RWPE2 (cell line): ENCODE measurements at regions not wholly inside any gene's neighbourhood (a gene's known extent, or its start where the extent isn't known, plus 50 kb on each side); places are given as distances from the start of the nearest gene placed in this dataset.

Experiments used
- ATAC-seq: fragments of 200-7000 bp; cut with Tn5 transposase; 3 replicates; pipeline ENCODE4 v1.9.1; 2021; ENCODE audit warnings: low read depth
- DNase-seq: peaks from one replicate; pipeline ENCODE4 v3.0.0-alpha.2; 2020; ENCODE audit warnings: low spot score
- H3K27ac ChIP-seq: fragments of 450-650 bp; 2 replicates; pipeline ENCODE4 v1.5.1; 2017; ENCODE audit warnings: mild to moderate bottlenecking; ENCODE audit not compliant: poor library complexity, severe bottlenecking
- H3K27me3 ChIP-seq: fragments of 250-450 bp; sonication (Bioruptor Pico); 2 replicates; pipeline ENCODE4 v1.5.1; 2021; ENCODE audit warnings: mild to moderate bottlenecking, moderate library complexity; ENCODE audit not compliant: insufficient read depth, poor library complexity, severe bottlenecking
- H3K36me3 ChIP-seq: fragments of 250-450 bp; sonication (Bioruptor Pico); 2 replicates; pipeline ENCODE4 v1.5.1; 2020; ENCODE audit warnings: low read depth, mild to moderate bottlenecking, moderate library complexity
- H3K4me1 ChIP-seq: fragments of 250-450 bp; sonication (Bioruptor Pico); 2 replicates; pipeline ENCODE4 v1.5.1; 2021; ENCODE audit warnings: mild to moderate bottlenecking, moderate library complexity; ENCODE audit not compliant: insufficient read depth, poor library complexity, severe bottlenecking
- H3K4me3 ChIP-seq: fragments of 250-450 bp; sonication (Bioruptor Pico); 2 replicates; pipeline ENCODE4 v1.5.1; 2021; ENCODE audit warnings: mild to moderate bottlenecking, moderate library complexity; ENCODE audit not compliant: severe bottlenecking
- H3K9me3 ChIP-seq: fragments of 250-450 bp; sonication (Bioruptor Pico); 2 replicates; pipeline ENCODE4 v1.5.1; 2021; ENCODE audit warnings: mild to moderate bottlenecking, moderate library complexity; ENCODE audit not compliant: severe bottlenecking
- TF ChIP-seq, protein P1 (sequence below): fragments of 450-650 bp; IDR thresholded peaks from one replicate; pipeline ENCODE4 v1.5.1; 2017; ENCODE audit warnings: mild to moderate bottlenecking, moderate library complexity; ENCODE audit not compliant: poor library complexity, severe bottlenecking

DNA sequence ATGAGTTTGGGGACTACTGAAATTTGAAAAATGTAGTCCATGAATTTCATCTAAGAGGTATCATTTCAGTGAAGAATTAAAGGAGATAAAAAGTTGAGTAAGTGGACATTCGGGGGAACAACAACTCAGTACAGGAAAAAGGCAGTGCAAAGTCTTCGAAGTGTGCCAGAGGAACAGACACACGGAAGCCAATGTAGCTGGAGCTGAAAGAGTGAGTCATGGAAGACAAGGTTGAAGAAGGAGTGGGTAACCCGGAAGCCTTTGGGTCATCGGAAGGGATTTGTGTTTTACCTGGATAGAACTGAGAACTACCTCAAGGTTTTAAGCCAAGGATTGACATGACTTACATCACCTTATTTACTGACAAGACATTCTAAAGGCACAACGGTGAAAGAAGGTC is 733.4 kb downstream of the NCAM2 start:
- Histone ChIP-seq H3K9me3 (no peaks in the 10 kb centered on the region), H3K4me1 (no peaks in the 10 kb centered on the region), H3K4me3 (no peak overlapping the region), H3K27ac (no peak overlapping the region), H3K36me3 (no peaks in the 10 kb centered on the region), H3K27me3 (peaks cover 47% of the 10 kb centered on the region)
- TF ChIP-seq, protein P1, sequence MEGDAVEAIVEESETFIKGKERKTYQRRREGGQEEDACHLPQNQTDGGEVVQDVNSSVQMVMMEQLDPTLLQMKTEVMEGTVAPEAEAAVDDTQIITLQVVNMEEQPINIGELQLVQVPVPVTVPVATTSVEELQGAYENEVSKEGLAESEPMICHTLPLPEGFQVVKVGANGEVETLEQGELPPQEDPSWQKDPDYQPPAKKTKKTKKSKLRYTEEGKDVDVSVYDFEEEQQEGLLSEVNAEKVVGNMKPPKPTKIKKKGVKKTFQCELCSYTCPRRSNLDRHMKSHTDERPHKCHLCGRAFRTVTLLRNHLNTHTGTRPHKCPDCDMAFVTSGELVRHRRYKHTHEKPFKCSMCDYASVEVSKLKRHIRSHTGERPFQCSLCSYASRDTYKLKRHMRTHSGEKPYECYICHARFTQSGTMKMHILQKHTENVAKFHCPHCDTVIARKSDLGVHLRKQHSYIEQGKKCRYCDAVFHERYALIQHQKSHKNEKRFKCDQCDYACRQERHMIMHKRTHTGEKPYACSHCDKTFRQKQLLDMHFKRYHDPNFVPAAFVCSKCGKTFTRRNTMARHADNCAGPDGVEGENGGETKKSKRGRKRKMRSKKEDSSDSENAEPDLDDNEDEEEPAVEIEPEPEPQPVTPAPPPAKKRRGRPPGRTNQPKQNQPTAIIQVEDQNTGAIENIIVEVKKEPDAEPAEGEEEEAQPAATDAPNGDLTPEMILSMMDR = no peak
- ATAC-seq = no peak
- DNase-seq = no peak

DNA sequence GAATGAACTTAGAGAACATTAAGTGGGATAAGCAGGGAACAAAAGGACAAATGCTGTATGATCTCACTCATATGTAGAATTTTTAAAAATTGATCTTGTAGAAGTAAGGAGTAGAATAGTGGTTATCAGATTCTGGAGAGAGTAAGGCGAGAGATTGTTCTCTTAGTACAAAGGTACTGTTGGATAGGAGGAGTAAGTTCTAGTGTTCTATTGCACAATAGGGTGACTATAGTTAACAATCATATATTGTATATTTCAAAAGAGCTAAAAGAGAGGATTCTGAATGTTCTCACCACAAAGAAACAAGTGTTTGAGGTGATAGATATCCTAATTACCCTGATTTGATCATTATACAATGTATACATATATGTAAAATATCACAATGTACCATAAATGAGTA is 735.9 kb downstream of the NCAM2 start:
- Histone ChIP-seq H3K27ac (no peak overlapping the region), H3K9me3 (no peaks in the 10 kb centered on the region), H3K27me3 (peaks cover 26% of the 10 kb centered on the region), H3K36me3 (no peaks in the 10 kb centered on the region), H3K4me1 (no peaks in the 10 kb centered on the region), H3K4me3 (no peak overlapping the region)
- DNase-seq = no peak
- no peak for ATAC-seq
- TF ChIP-seq, protein P1 = no peak

- TF ChIP-seq, protein P1 = no peak
- H3K4me1 ChIP-seq = no peaks in the 10 kb centered on the region
- no peak for ATAC-seq
- H3K4me3 ChIP-seq = no peak overlapping the region
- no peaks in the 10 kb centered on the region for H3K9me3 ChIP-seq
- DNase-seq = no peak
- H3K27ac ChIP-seq = no peak overlapping the region
- no peaks in the 10 kb centered on the region for H3K36me3 ChIP-seq
- peaks cover 10% of the 10 kb centered on the region for H3K27me3 ChIP-seq
Measured at GRCh38 chr21:21737186-21737585, 739.0 kb downstream of the NCAM2 start.

- TF ChIP-seq, protein P1 = no peak
- H3K27ac ChIP-seq = no peak overlapping the region
- DNase-seq (no peak), ATAC-seq (no peak)
- no peaks in the 10 kb centered on the region for H3K36me3 ChIP-seq
- H3K4me3 ChIP-seq = no peak overlapping the region
- H3K4me1 ChIP-seq = no peaks in the 10 kb centered on the region
- no peaks in the 10 kb centered on the region for H3K9me3 ChIP-seq
- H3K27me3 ChIP-seq = no peaks in the 10 kb centered on the region
Measured at GRCh38 chr21:21740207-21740606, 742.0 kb downstream of the NCAM2 start.

DNA sequence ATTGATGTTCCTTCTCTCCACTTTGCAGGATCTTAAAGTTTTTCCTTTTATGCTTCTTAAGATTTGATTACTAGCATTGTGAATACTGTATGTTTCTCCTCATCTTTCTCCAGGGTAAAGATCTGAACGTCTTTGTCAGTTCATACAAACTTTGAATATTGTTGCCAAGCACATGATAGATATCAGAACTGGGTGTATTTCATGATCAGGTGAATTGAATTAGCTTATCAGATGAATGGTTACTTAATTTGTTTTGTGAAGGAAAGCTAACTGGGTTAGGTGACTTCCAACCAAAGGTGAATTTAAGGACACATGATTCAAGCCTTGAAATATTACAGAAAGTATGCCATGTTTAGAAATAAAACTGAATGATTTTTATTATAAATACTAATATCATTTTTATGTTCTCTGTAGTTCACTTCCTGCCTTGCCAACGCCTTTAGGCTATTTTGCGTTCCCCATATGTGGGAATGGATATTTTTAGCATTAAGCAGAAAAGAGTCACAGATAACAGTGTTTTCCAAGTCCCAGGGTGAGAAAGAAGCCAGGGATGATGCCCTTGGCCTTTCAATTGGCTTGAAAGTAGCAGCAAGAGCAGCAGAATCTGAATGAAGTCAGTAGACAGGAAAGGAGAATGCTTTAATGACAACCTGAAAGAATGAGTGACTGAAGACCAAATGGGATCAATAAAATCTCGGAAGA is 752.1 kb downstream of the NCAM2 start:
- no peak overlapping the region for H3K27ac ChIP-seq
- TF ChIP-seq, protein P1 = no peak
- H3K4me1 ChIP-seq = no peaks in the 10 kb centered on the region
- no peak for ATAC-seq
- H3K36me3 ChIP-seq = no peaks in the 10 kb centered on the region
- H3K9me3 ChIP-seq = no peaks in the 10 kb centered on the region
- no peak for DNase-seq
- H3K4me3 ChIP-seq = no peak overlapping the region
- H3K27me3 ChIP-seq = peaks cover 13% of the 10 kb centered on the region
